CD4-positive, alpha-beta T cell (primary cell): ENCODE measurements at regions not wholly inside any gene's neighbourhood (a gene's known extent, or its start where the extent isn't known, plus 50 kb on each side); places are given as distances from the start of the nearest gene placed in this dataset.

Source experiments
- ATAC-seq: fragments of 200-7000 bp; cut with Tn5 transposase; one replicate; pipeline ENCODE4 v1.10.0; 2022; ENCODE audit warnings: mild to moderate bottlenecking; ENCODE audit not compliant: poor library complexity
- CTCF ChIA-PET: fragments of 350-600 bp; sonication (Branson Sonifier 250); formaldehyde crosslinking; loops from one replicate; lab custom pipeline; 2021; ENCODE audit warnings: antibody characterized with exemption, inconsistent platforms; lab: Charles Lee
- POLR2A ChIA-PET: fragments of 350-600 bp; sonication (Branson Sonifier 250); formaldehyde crosslinking; loops from one replicate; lab custom pipeline; 2021; ENCODE audit warnings: antibody characterized with exemption, inconsistent platforms; lab: Charles Lee
- DNase-seq, 14 experiments: peaks; one replicate each; pipeline ENCODE4 v3.0.0-alpha.2; 2013 to 2020; ENCODE audit warnings: mixed read lengths in 2 of 14
- H3K27ac ChIP-seq, 2 donors: one replicate each; pipeline versions ENCODE4 v1.5.1 to v1.7.0; 2013; ENCODE audit warnings: low read length in 2 of 2, low read depth in 1 of 2, mild to moderate bottlenecking in 1 of 2
- H3K27me3 ChIP-seq, 2 experiments: 1 replicate in 1 of 2; 2 replicates in 1 of 2; pipeline versions ENCODE4 v1.6.1 to v1.7.0; 2013; ENCODE audit warnings: low read length in 2 of 2, control low read depth in 1 of 2, mild to moderate bottlenecking in 1 of 2, moderate library complexity in 1 of 2; ENCODE audit not compliant: insufficient read depth in 2 of 2, control insufficient read depth in 1 of 2
- H3K36me3 ChIP-seq: one replicate; pipeline ENCODE4 v1.6.1; 2013; ENCODE audit warnings: low read length, control low read depth; ENCODE audit not compliant: insufficient read depth
- H3K4me1 ChIP-seq: one replicate; pipeline ENCODE4 v1.6.1; 2013; ENCODE audit warnings: low read length, control low read depth; ENCODE audit not compliant: insufficient read depth
- H3K4me3 ChIP-seq: one replicate; pipeline ENCODE4 v1.5.1; 2013; ENCODE audit warnings: mild to moderate bottlenecking, low read length, moderate library complexity
- H3K9me3 ChIP-seq, 2 experiments: 1 replicate in 1 of 2; 2 replicates in 1 of 2; pipeline versions ENCODE4 v1.6.1 to v1.7.0; 2013; ENCODE audit warnings: low read length in 2 of 2, mild to moderate bottlenecking in 2 of 2, control low read depth in 1 of 2, moderate library complexity in 1 of 2; ENCODE audit not compliant: control insufficient read depth in 1 of 2, insufficient read depth in 1 of 2
- H3K27ac Mint-ChIP-seq: one replicate; pipeline ENCODE4 v1.8.0; 2020; ENCODE audit warnings: mixed read lengths
- H3K27me3 Mint-ChIP-seq: one replicate; pipeline ENCODE4 v1.8.0; 2021; ENCODE audit warnings: mixed read lengths
- H3K36me3 Mint-ChIP-seq: one replicate; pipeline ENCODE4 v1.8.0; 2021; ENCODE audit warnings: low read depth, mixed read lengths
- H3K4me1 Mint-ChIP-seq: one replicate; pipeline ENCODE4 v1.8.0; 2021; ENCODE audit warnings: low read depth, mixed read lengths
- H3K4me3 Mint-ChIP-seq: one replicate; pipeline ENCODE4 v1.8.0; 2020; ENCODE audit warnings: mild to moderate bottlenecking, mixed read lengths
- H3K9me3 Mint-ChIP-seq: one replicate; pipeline ENCODE4 v1.8.0; 2020; ENCODE audit warnings: mixed read lengths
- intact Hi-C, 2 experiments: fragments of 100-400 bp; cut with DNase I in 1 of 2; cut with micrococcal nuclease in 1 of 2; formaldehyde crosslinking; loops; one replicate each; pipeline versions ENCODE4 v1.15.1 to v1.9.0; 2023 to 2025; cut with DNase I, micrococcal nuclease
- TF ChIP-seq, protein P1 (sequence below): fragments of 200-600 bp; IDR thresholded peaks from one replicate; pipeline ENCODE4 v1.8.0; 2022; ENCODE audit warnings: antibody characterized with exemption, mild to moderate bottlenecking

DNA sequence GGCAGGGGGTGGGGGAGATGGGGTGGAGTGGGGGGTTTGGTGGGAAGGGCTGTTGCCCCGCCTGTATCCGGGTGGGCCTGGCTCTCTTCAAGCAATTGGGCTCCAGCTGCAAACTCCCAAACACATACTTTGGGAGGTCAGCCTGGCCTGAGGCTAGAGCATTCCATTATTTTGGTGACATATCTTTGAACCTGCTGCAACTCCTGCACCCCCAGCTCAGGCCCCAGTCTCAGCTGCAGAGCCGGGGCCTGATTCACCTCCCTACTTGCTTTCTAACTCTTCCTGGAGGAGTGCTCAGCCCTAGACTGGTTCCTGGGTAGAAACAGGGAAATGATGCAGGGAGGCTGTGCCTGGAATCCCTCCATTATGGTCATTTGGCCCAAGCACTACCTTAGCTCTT, 140.8 kb upstream of the PRR23C start:
- Histone ChIP-seq H3K27me3 (no peaks in the 10 kb centered on the region), H3K4me3 (no peak overlapping the region), H3K36me3 (no peaks in the 10 kb centered on the region), H3K9me3 (peaks cover 9 to 13% of the 10 kb centered on the region in 2 experiments), H3K4me1 (no peaks in the 10 kb centered on the region), H3K27ac (no peak overlapping the region)
- DNase-seq = no peak
- peaks cover 4% of the 10 kb centered on the region for H3K27me3 Mint-ChIP-seq
- H3K27ac Mint-ChIP-seq = no peak overlapping the region
- H3K9me3 Mint-ChIP-seq = peaks cover 2% of the 10 kb centered on the region
- no peaks in the 10 kb centered on the region for H3K4me1 Mint-ChIP-seq
- TF ChIP-seq, protein P1, sequence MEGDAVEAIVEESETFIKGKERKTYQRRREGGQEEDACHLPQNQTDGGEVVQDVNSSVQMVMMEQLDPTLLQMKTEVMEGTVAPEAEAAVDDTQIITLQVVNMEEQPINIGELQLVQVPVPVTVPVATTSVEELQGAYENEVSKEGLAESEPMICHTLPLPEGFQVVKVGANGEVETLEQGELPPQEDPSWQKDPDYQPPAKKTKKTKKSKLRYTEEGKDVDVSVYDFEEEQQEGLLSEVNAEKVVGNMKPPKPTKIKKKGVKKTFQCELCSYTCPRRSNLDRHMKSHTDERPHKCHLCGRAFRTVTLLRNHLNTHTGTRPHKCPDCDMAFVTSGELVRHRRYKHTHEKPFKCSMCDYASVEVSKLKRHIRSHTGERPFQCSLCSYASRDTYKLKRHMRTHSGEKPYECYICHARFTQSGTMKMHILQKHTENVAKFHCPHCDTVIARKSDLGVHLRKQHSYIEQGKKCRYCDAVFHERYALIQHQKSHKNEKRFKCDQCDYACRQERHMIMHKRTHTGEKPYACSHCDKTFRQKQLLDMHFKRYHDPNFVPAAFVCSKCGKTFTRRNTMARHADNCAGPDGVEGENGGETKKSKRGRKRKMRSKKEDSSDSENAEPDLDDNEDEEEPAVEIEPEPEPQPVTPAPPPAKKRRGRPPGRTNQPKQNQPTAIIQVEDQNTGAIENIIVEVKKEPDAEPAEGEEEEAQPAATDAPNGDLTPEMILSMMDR = no peak
- no peak overlapping the region for H3K4me3 Mint-ChIP-seq
- ChIA-PET CTCF (no interaction called here), POLR2A (no interaction called here)
- no peaks in the 10 kb centered on the region for H3K36me3 Mint-ChIP-seq
- intact Hi-C loops = no loop called here
- no peak for ATAC-seq

GRCh38 chr3:139187154-139187553, 142.5 kb upstream of the PRR23C start:
- TF ChIP-seq, protein P1 = no peak
- POLR2A ChIA-PET = no interaction called here

DNA sequence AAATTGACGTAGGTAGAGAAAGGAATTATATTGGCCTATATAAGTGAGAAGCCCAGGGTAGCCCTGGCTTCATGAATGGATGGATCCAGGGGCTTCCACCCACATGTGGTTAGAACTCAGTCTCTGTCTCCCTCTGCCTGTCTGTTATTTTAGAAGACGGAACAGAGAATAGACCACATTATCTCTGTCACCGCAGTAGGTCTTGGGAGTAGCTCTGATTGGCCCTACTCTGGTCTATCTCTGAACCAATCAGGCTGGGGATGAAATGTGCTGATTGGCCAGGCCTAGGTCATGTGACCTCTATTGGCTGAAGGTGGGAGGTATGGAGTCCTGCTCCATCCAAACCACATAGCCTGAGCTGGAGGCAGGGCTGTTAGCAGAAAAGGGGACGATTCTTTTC, 143.0 kb upstream of the PRR23C start:
- Mint-ChIP-seq H3K36me3 (no peaks in the 10 kb centered on the region), H3K27me3 (peaks cover 4% of the 10 kb centered on the region), H3K9me3 (peaks cover 2% of the 10 kb centered on the region), H3K27ac (no peak overlapping the region), H3K4me3 (no peak overlapping the region), H3K4me1 (no peaks in the 10 kb centered on the region)
- CTCF ChIA-PET = no interaction called here
- H3K27me3 ChIP-seq = no peaks in the 10 kb centered on the region
- DNase-seq (no peak), ATAC-seq (no peak)
- no peak overlapping the region for H3K27ac ChIP-seq
- POLR2A ChIA-PET = no interaction called here
- H3K4me1 ChIP-seq = no peaks in the 10 kb centered on the region
- H3K36me3 ChIP-seq = no peaks in the 10 kb centered on the region
- peaks cover 0 to 6% of the 10 kb centered on the region in 2 experiments for H3K9me3 ChIP-seq
- intact Hi-C loops = no loop called here
- TF ChIP-seq, protein P1 = no peak
- H3K4me3 ChIP-seq = no peak overlapping the region

More at GRCh38 chr3:139187154-139187553, 142.5 kb upstream of the PRR23C start:
- Mint-ChIP-seq H3K4me3 (no peak overlapping the region), H3K27me3 (peaks cover 4% of the 10 kb centered on the region), H3K9me3 (peaks cover 2% of the 10 kb centered on the region), H3K4me1 (no peaks in the 10 kb centered on the region), H3K27ac (no peak overlapping the region), H3K36me3 (no peaks in the 10 kb centered on the region)
- intact Hi-C loops = no loop called here
- Histone ChIP-seq H3K27me3 (no peaks in the 10 kb centered on the region), H3K36me3 (no peaks in the 10 kb centered on the region), H3K9me3 (peaks cover 0 to 6% of the 10 kb centered on the region in 2 experiments), H3K4me1 (no peaks in the 10 kb centered on the region), H3K4me3 (no peak overlapping the region), H3K27ac (no peak overlapping the region)
- CTCF ChIA-PET = no interaction called here
- no peak for DNase-seq
- ATAC-seq = no peak
